ENCODE measurements at regions not wholly inside any gene's neighbourhood (a gene's known extent, or its start where the extent isn't known, plus 50 kb on each side); places are given as distances from the start of the nearest gene placed in this dataset.

GRCh38 chr5:130243641-130244040, 339.4 kb downstream of the CHSY3 start:
- no peaks in the 10 kb centered on the region for H3K27me3 ChIP-seq (ENCODE audit: low read depth, low read length)

GRCh38 chr5:130237721-130238120, 333.5 kb downstream of the CHSY3 start:
- no peak overlapping the region for H3K4me3 ChIP-seq (ENCODE audit: low read length)
- H3K36me3 ChIP-seq (replicated peaks; ENCODE audit: low read depth, low read length) = no peaks in the 10 kb centered on the region
- H3K27me3 ChIP-seq (ENCODE audit: low read depth, low read length) = no peaks in the 10 kb centered on the region
- no peaks in the 10 kb centered on the region for H4K20me1 ChIP-seq (ENCODE audit: insufficient read depth, low read length)
- H3K9me3 ChIP-seq (ENCODE audit: insufficient read depth, low read length) = no peaks in the 10 kb centered on the region
- H3K4me1 ChIP-seq (ENCODE audit: low read length) = peaks cover 6% of the 10 kb centered on the region
- no peak overlapping the region for H3K27ac ChIP-seq (ENCODE audit: low read length)
- no peak overlapping the region for H3K9ac ChIP-seq (ENCODE audit: low read length)
- H3K79me2 ChIP-seq (ENCODE audit: low read length) = no peaks in the 10 kb centered on the region
- no peak overlapping the region for H3K4me2 ChIP-seq (ENCODE audit: low read length)
- no peak overlapping the region for H2AFZ ChIP-seq (ENCODE audit: low read depth, low read length)
- TF ChIP-seq EZH2phosphoT487 (IDR thresholded peaks at IDR 0.05; ENCODE audit: low read depth) (no peak), CTCF (IDR thresholded peaks at IDR 0.05; ENCODE audit: low read depth, low read length) (no peak)

More at GRCh38 chr5:130243641-130244040, 339.4 kb downstream of the CHSY3 start:
- TF ChIP-seq EZH2phosphoT487 (IDR thresholded peaks at IDR 0.05; ENCODE audit: low read depth) = no peak
- no peak for TF ChIP-seq CTCF (IDR thresholded peaks at IDR 0.05; ENCODE audit: low read depth, low read length)
- H3K4me3 ChIP-seq (ENCODE audit: low read length) = no peak overlapping the region
- H2AFZ ChIP-seq (ENCODE audit: low read depth, low read length) = no peak overlapping the region
- no peak overlapping the region for H3K9ac ChIP-seq (ENCODE audit: low read length)
- no peaks in the 10 kb centered on the region for H3K4me1 ChIP-seq (ENCODE audit: low read length)
- no peaks in the 10 kb centered on the region for H3K36me3 ChIP-seq (replicated peaks; ENCODE audit: low read depth, low read length)
- H3K27ac ChIP-seq (ENCODE audit: low read length) = no peak overlapping the region
- H3K79me2 ChIP-seq (ENCODE audit: low read length) = no peaks in the 10 kb centered on the region
- H3K4me2 ChIP-seq (ENCODE audit: low read length) = no peak overlapping the region
- H3K9me3 ChIP-seq (ENCODE audit: insufficient read depth, low read length) = no peaks in the 10 kb centered on the region
- no peaks in the 10 kb centered on the region for H4K20me1 ChIP-seq (ENCODE audit: insufficient read depth, low read length)
